ENCODE measurements at regions not wholly inside any gene's neighbourhood (a gene's known extent, or its start where the extent isn't known, plus 50 kb on each side); places are given as distances from the start of the nearest gene placed in this dataset.

DNA sequence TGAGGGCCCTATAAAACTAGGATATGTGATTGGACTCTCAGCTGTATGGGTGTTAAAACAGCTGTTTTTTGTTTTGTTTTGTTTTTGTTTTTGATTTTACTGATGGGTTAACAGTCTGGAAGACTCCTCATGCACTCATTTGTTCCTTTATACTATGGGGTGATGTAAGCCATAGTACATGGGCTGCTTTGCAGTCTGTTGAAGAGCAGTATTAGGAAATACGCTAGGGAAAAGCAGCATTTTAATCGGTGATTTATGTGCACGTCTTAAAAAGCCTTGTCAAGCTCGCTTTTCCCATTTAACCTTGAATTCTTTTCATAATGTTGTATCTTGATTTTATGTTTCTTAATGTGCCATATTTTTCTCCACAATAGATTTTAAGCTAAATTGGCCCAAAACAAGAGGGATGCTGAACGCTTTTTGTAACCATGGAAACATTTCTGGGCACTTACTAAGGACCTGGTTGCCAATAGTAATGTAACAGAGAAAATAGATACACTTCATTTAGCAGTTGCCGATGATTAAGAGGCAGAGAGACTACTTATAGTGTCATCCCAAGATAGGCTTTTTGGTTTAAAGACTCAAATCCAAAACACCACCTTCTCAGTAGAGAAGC lies 244.0 kb downstream of the SNAPC1 start:
- H3K4me1 Mint-ChIP-seq (ENCODE audit: unreplicated experiment), result peaks cover 41% of the 10 kb centered on the region
- no peak overlapping the region for H3K27ac Mint-ChIP-seq (ENCODE audit: unreplicated experiment)
- H3K36me3 Mint-ChIP-seq (ENCODE audit: unreplicated experiment), result peaks cover 1% of the 10 kb centered on the region
- H3K4me3 Mint-ChIP-seq (ENCODE audit: unreplicated experiment), result no peak overlapping the region
- TF ChIP-seq, protein P1, sequence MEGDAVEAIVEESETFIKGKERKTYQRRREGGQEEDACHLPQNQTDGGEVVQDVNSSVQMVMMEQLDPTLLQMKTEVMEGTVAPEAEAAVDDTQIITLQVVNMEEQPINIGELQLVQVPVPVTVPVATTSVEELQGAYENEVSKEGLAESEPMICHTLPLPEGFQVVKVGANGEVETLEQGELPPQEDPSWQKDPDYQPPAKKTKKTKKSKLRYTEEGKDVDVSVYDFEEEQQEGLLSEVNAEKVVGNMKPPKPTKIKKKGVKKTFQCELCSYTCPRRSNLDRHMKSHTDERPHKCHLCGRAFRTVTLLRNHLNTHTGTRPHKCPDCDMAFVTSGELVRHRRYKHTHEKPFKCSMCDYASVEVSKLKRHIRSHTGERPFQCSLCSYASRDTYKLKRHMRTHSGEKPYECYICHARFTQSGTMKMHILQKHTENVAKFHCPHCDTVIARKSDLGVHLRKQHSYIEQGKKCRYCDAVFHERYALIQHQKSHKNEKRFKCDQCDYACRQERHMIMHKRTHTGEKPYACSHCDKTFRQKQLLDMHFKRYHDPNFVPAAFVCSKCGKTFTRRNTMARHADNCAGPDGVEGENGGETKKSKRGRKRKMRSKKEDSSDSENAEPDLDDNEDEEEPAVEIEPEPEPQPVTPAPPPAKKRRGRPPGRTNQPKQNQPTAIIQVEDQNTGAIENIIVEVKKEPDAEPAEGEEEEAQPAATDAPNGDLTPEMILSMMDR (IDR thresholded peaks at IDR 0.05), result no peak
- DNase-seq (ENCODE audit: extremely low spot score, unreplicated experiment), result no peak
- H3K27me3 Mint-ChIP-seq (ENCODE audit: unreplicated experiment), result no peaks in the 10 kb centered on the region
- peaks cover 17% of the 10 kb centered on the region for H3K9me3 Mint-ChIP-seq (ENCODE audit: unreplicated experiment)

DNA sequence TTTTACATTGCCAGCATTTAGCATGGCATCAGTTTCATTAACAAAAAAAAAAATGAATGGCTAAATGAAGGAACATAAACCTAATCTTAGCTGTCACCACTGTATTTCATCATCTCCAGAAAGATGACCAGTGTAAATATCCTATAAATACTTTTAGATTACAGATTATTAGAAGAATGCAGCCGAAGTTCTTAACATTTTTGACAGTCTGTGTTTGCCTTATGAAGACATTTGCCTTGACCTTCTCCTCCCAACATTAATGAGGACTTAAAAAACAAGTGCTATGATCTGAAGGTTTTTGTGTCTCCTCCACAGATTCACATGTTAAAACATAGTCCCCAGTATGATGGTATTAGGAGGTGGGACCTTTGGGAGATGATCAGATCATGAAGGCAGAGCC lies 253.0 kb downstream of the SNAPC1 start:
- peak overlapping the region; percentile 38 for H3K27ac Mint-ChIP-seq (ENCODE audit: unreplicated experiment)
- peaks cover 22% of the 10 kb centered on the region for H3K4me1 Mint-ChIP-seq (ENCODE audit: unreplicated experiment)
- no peak for DNase-seq (ENCODE audit: extremely low spot score, unreplicated experiment)
- TF ChIP-seq, protein P1 (IDR thresholded peaks at IDR 0.05), result no peak
- peaks cover 15% of the 10 kb centered on the region for H3K9me3 Mint-ChIP-seq (ENCODE audit: unreplicated experiment)
- H3K36me3 Mint-ChIP-seq (ENCODE audit: unreplicated experiment), result no peaks in the 10 kb centered on the region
- H3K27me3 Mint-ChIP-seq (ENCODE audit: unreplicated experiment), result no peaks in the 10 kb centered on the region
- H3K4me3 Mint-ChIP-seq (ENCODE audit: unreplicated experiment), result no peak overlapping the region

DNA sequence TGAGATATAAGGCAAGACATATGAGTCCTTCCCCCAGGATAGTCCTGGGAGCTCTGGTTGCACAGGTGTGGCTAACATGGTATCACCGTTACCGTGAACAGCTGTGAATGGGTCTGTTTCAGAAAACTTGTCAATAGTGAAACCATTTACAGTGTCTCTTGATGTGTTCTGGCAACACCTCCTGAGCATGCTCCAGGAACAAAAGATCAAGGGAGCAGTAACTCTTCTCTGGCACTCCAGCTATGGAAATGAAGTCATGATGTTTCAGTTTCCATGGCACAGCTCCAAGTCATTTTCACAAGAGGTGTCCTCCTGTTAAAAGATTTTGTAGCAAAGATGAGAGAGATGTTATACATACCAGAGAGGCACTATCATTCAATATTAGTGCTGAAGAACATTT lies 253.7 kb downstream of the SNAPC1 start:
- peaks cover 15% of the 10 kb centered on the region for H3K9me3 Mint-ChIP-seq (ENCODE audit: unreplicated experiment)
- H3K4me1 Mint-ChIP-seq (ENCODE audit: unreplicated experiment), result peaks cover 18% of the 10 kb centered on the region
- no peaks in the 10 kb centered on the region for H3K27me3 Mint-ChIP-seq (ENCODE audit: unreplicated experiment)
- no peak overlapping the region for H3K4me3 Mint-ChIP-seq (ENCODE audit: unreplicated experiment)
- no peaks in the 10 kb centered on the region for H3K36me3 Mint-ChIP-seq (ENCODE audit: unreplicated experiment)
- H3K27ac Mint-ChIP-seq (ENCODE audit: unreplicated experiment), result peak overlapping the region; percentile 38
- DNase-seq (ENCODE audit: extremely low spot score, unreplicated experiment), result no peak
- TF ChIP-seq, protein P1 (IDR thresholded peaks at IDR 0.05), result no peak

DNA sequence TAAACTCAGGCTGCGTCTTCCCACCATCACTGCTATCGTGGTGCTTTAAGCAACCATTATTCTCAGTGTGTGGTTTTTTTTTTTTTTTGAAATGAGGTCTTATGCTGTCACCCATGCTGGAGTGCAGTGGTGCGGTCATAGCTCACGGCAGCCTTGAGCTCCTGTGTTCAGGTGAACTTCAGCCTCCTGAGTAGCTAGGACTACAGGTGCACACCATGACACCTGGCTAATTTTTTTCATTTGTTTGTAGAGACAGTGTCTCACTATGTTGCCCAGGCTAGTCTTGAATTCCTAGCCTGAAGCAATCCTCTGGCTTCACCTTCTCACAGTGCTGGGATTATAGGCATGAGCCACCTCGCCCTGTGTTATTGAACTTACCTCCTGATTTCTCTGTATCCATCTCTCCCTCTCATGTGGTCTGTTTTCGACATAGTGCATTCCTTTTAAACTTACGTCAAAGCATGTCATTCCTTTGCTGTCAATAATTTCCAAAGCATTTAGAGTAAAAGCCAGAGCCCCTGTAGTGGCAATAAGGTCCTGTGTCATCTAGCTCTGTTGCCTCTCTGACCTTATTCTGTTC lies 255.5 kb downstream of the SNAPC1 start:
- Mint-ChIP-seq H3K36me3 (ENCODE audit: unreplicated experiment) (no peaks in the 10 kb centered on the region), H3K27me3 (ENCODE audit: unreplicated experiment) (no peaks in the 10 kb centered on the region), H3K4me3 (ENCODE audit: unreplicated experiment) (no peak overlapping the region), H3K9me3 (ENCODE audit: unreplicated experiment) (peaks cover 10% of the 10 kb centered on the region), H3K27ac (ENCODE audit: unreplicated experiment) (no peak overlapping the region), H3K4me1 (ENCODE audit: unreplicated experiment) (peaks cover 18% of the 10 kb centered on the region)
- no peak for DNase-seq (ENCODE audit: extremely low spot score, unreplicated experiment)
- TF ChIP-seq, protein P1 (IDR thresholded peaks at IDR 0.05), result no peak

DNA sequence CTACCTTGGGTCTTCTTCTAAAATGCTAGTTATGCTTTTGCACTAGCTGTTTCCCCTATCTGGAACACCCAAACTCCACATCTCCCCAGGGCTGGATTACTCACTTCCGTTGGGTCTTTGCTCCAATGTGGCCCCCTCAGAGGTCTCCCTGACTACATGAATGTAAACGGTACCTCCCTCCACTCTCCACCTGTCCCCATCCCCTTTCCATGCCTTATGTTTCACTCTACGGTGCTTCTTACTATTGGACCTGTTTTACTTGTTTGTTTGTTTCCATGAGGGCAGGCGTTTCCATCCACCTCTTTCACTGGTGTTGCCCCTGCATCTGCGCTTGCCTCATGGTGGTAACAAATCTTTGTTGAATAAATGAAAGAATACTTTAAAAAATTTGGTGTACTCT lies 256.4 kb downstream of the SNAPC1 start:
- DNase-seq (ENCODE audit: extremely low spot score, unreplicated experiment), result no peak
- Mint-ChIP-seq H3K27ac (ENCODE audit: unreplicated experiment) (no peak overlapping the region), H3K27me3 (ENCODE audit: unreplicated experiment) (no peaks in the 10 kb centered on the region), H3K4me1 (ENCODE audit: unreplicated experiment) (peaks cover 18% of the 10 kb centered on the region), H3K4me3 (ENCODE audit: unreplicated experiment) (no peak overlapping the region), H3K36me3 (ENCODE audit: unreplicated experiment) (no peaks in the 10 kb centered on the region), H3K9me3 (ENCODE audit: unreplicated experiment) (peaks cover 10% of the 10 kb centered on the region)
- TF ChIP-seq, protein P1 (IDR thresholded peaks at IDR 0.05), result no peak
